H9 (cell line): ENCODE measurements at regions not wholly inside any gene's neighbourhood (a gene's known extent, or its start where the extent isn't known, plus 50 kb on each side); places are given as distances from the start of the nearest gene placed in this dataset.

Experiments used
- DNase-seq: peaks from one replicate; pipeline ENCODE4 v3.0.0-alpha.2; 2017
- H2AFZ ChIP-seq: one replicate; pipeline ENCODE4 v1.6.1; 2013; ENCODE audit warnings: mild to moderate bottlenecking, low read length, control low read depth, moderate library complexity
- H2AK5ac ChIP-seq: 2 replicates; pipeline ENCODE4 v1.6.1; 2013; ENCODE audit warnings: low read length, control low read depth, mixed read lengths; ENCODE audit not compliant: insufficient read length
- H2BK120ac ChIP-seq: one replicate; pipeline ENCODE4 v1.6.1; 2013; ENCODE audit warnings: low read depth, mild to moderate bottlenecking, low read length, control low read depth, inconsistent platforms; ENCODE audit not compliant: poor library complexity, severe bottlenecking
- H2BK12ac ChIP-seq: 2 replicates; pipeline ENCODE4 v1.6.1; 2013; ENCODE audit warnings: low read length, control low read depth, mixed read lengths, low read depth; ENCODE audit not compliant: insufficient read length
- H2BK15ac ChIP-seq: 2 replicates; pipeline ENCODE4 v1.6.1; 2013; ENCODE audit warnings: low read depth, low read length, control low read depth
- H2BK20ac ChIP-seq: one replicate; pipeline ENCODE4 v1.6.1; 2013; ENCODE audit warnings: low read depth, mild to moderate bottlenecking, low read length, control low read depth, inconsistent platforms; ENCODE audit not compliant: poor library complexity, severe bottlenecking
- H2BK5ac ChIP-seq: 2 replicates; pipeline ENCODE4 v1.6.1; 2013; ENCODE audit warnings: low read length, control low read depth, mixed read lengths; ENCODE audit not compliant: insufficient read length
- H3K14ac ChIP-seq: 2 replicates; pipeline ENCODE4 v1.6.1; 2013; ENCODE audit warnings: low read length, control low read depth; ENCODE audit not compliant: insufficient read depth
- H3K18ac ChIP-seq: 2 replicates; pipeline ENCODE4 v1.6.1; 2013; ENCODE audit warnings: low read depth, mild to moderate bottlenecking, mixed read lengths, low read length, control low read depth; ENCODE audit not compliant: insufficient read length
- H3K23ac ChIP-seq: 2 replicates; pipeline ENCODE4 v1.6.1; 2013; ENCODE audit warnings: low read length, control low read depth, mixed read lengths, low read depth; ENCODE audit not compliant: insufficient read length
- H3K23me2 ChIP-seq: 2 replicates; pipeline ENCODE4 v1.6.1; 2013; ENCODE audit warnings: low read depth, mild to moderate bottlenecking, mixed read lengths, low read length, control low read depth; ENCODE audit not compliant: insufficient read length, poor library complexity, severe bottlenecking
- H3K27ac ChIP-seq: 2 replicates; pipeline ENCODE4 v1.5.1; 2013; ENCODE audit warnings: low read length, control low read depth, mixed read lengths, low read depth; ENCODE audit not compliant: insufficient read length
- H3K27me3 ChIP-seq: 2 replicates; pipeline ENCODE4 v1.6.1; 2013; ENCODE audit warnings: low read length, control low read depth, inconsistent platforms; ENCODE audit not compliant: insufficient read depth
- H3K4ac ChIP-seq: 2 replicates; pipeline ENCODE4 v1.6.1; 2013; ENCODE audit warnings: low read depth, mild to moderate bottlenecking, control low read depth, inconsistent platforms, low read length, moderate library complexity
- H3K4me1 ChIP-seq: 2 replicates; pipeline ENCODE4 v1.6.1; 2013; ENCODE audit warnings: low read length, control low read depth, inconsistent platforms; ENCODE audit not compliant: insufficient read depth
- H3K4me2 ChIP-seq: 2 replicates; pipeline ENCODE4 v1.6.1; 2013; ENCODE audit warnings: low read length, control low read depth, mixed read lengths; ENCODE audit not compliant: insufficient read length, insufficient read depth
- H3K56ac ChIP-seq: 2 replicates; pipeline ENCODE4 v1.6.1; 2013; ENCODE audit warnings: low read depth, mild to moderate bottlenecking, mixed read lengths, low read length, control low read depth; ENCODE audit not compliant: insufficient read length
- H3K79me1 ChIP-seq: 2 replicates; pipeline ENCODE4 v1.6.1; 2013; ENCODE audit warnings: low read depth, mild to moderate bottlenecking, moderate library complexity, low read length, control low read depth, inconsistent platforms; ENCODE audit not compliant: insufficient read depth, poor library complexity, severe bottlenecking
- H3K79me2 ChIP-seq: 2 replicates; pipeline ENCODE4 v1.6.1; 2013; ENCODE audit warnings: low read length, control low read depth, inconsistent platforms; ENCODE audit not compliant: insufficient read depth
- H3K9ac ChIP-seq: 2 replicates; pipeline ENCODE4 v1.6.1; 2013; ENCODE audit warnings: low read length, control low read depth, mixed read lengths; ENCODE audit not compliant: insufficient read length; ENCODE audit errors: extremely low read depth
- H3K9me3 ChIP-seq: one replicate; pipeline ENCODE4 v1.6.1; 2013; ENCODE audit warnings: low read depth, low read length, inconsistent platforms; ENCODE audit not compliant: control insufficient read depth
- H3T11ph ChIP-seq: one replicate; pipeline ENCODE4 v1.6.1; 2013; ENCODE audit warnings: mild to moderate bottlenecking, low read length, control low read depth, inconsistent platforms
- H4K20me1 ChIP-seq: one replicate; pipeline ENCODE4 v1.6.1; 2013; ENCODE audit not compliant: control insufficient read depth, insufficient read length, insufficient read depth
- H4K5ac ChIP-seq: 2 replicates; pipeline ENCODE4 v1.6.1; 2013; ENCODE audit warnings: low read depth, mild to moderate bottlenecking, mixed read lengths, low read length, control low read depth; ENCODE audit not compliant: insufficient read length
- H4K8ac ChIP-seq: replicated peaks from 2 replicates; pipeline ENCODE4 v1.6.1; 2013; ENCODE audit warnings: low read length, control low read depth, mixed read lengths, low read depth; ENCODE audit not compliant: insufficient read length
- H4K91ac ChIP-seq: 2 replicates; pipeline ENCODE4 v1.6.1; 2013; ENCODE audit warnings: low read depth, mild to moderate bottlenecking, moderate library complexity, mixed read lengths, low read length, control low read depth; ENCODE audit not compliant: insufficient read length
- H3K27ac Mint-ChIP-seq, 3 experiments: 2 replicates in 2 of 3; 3 replicates in 1 of 3; pipeline ENCODE4 v1.8.0; 2020 to 2021; ENCODE audit warnings: mixed read lengths in 3 of 3, mild to moderate bottlenecking in 1 of 3, moderate library complexity in 1 of 3
- H3K27me3 Mint-ChIP-seq: 2 replicates; pipeline ENCODE4 v1.8.0; 2021; ENCODE audit warnings: low read depth, mild to moderate bottlenecking, moderate library complexity, mixed read lengths
- H3K36me3 Mint-ChIP-seq, 3 experiments: 2 replicates in 2 of 3; 3 replicates in 1 of 3; pipeline ENCODE4 v1.8.0; 2020 to 2021; ENCODE audit warnings: low read depth in 3 of 3, mixed read lengths in 3 of 3; ENCODE audit not compliant: insufficient read depth in 1 of 3
- H3K4me1 Mint-ChIP-seq, 2 experiments: 2 replicates each; pipeline ENCODE4 v1.8.0; 2020; ENCODE audit warnings: mixed read lengths in 2 of 2
- H3K4me3 Mint-ChIP-seq, 2 experiments: 2 replicates in 1 of 2; 3 replicates in 1 of 2; pipeline ENCODE4 v1.8.0; 2020 to 2021; ENCODE audit warnings: mild to moderate bottlenecking in 2 of 2, mixed read lengths in 2 of 2, moderate library complexity in 1 of 2
- H3K9me3 Mint-ChIP-seq, 2 experiments: 2 replicates in 1 of 2; 3 replicates in 1 of 2; pipeline ENCODE4 v1.8.0; 2020; ENCODE audit warnings: mild to moderate bottlenecking in 2 of 2, mixed read lengths in 2 of 2, moderate library complexity in 1 of 2
- WGBS: extraction: QIAGEN DNeasy Blood & Tissue Kit; methylation state at CpG from one replicate; pipeline ENCODE4 v1.1.7; 2013; ENCODE audit warnings: missing lambda C conversion rate, low lambda C conversion rate, mixed read lengths; ENCODE audit not compliant: insufficient read length; ENCODE audit errors: extremely low coverage; 5-methylcytosine and 5-hydroxymethylcytosine counted together
- TF ChIP-seq, protein P1 (sequence below): fragments of 200-600 bp; sonication (generic); conservative IDR thresholded peaks from 3 replicates; pipeline ENCODE4 v1.8.0; 2021; ENCODE audit warnings: antibody characterized with exemption, mild to moderate bottlenecking

DNA sequence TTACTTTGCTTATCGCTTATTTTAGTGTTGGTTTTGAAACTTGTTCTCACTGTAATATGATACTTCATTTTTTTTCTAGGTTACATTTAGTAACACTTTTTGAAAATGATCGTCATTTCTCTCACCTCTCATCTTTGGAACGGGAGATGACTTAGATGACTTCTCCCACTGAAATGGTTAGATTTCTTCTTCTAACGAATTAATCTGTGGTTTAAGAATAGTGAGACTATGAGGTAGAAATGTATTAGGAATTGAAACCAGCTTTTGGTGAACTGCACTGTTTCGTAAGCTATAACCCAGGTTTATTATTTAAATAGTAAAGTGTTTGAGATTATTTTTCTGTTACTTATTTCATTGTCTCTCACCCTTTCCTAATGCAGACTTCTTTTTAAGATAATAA, 93.7 kb downstream of the PRR15 start:
- Mint-ChIP-seq H3K27ac (no peak overlapping the region), H3K27me3 (no peaks in the 10 kb centered on the region), H3K4me3 (no peak overlapping the region), H3K36me3 (no peaks in the 10 kb centered on the region), H3K4me1 (peaks cover 3 to 4% of the 10 kb centered on the region in 2 experiments), H3K9me3 (no peaks in the 10 kb centered on the region)
- no peak overlapping the region for H4K8ac ChIP-seq
- TF ChIP-seq, protein P1, sequence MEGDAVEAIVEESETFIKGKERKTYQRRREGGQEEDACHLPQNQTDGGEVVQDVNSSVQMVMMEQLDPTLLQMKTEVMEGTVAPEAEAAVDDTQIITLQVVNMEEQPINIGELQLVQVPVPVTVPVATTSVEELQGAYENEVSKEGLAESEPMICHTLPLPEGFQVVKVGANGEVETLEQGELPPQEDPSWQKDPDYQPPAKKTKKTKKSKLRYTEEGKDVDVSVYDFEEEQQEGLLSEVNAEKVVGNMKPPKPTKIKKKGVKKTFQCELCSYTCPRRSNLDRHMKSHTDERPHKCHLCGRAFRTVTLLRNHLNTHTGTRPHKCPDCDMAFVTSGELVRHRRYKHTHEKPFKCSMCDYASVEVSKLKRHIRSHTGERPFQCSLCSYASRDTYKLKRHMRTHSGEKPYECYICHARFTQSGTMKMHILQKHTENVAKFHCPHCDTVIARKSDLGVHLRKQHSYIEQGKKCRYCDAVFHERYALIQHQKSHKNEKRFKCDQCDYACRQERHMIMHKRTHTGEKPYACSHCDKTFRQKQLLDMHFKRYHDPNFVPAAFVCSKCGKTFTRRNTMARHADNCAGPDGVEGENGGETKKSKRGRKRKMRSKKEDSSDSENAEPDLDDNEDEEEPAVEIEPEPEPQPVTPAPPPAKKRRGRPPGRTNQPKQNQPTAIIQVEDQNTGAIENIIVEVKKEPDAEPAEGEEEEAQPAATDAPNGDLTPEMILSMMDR, result no peak
- DNase-seq, result no peak
- no peak overlapping the region for H4K91ac ChIP-seq
- H2BK20ac ChIP-seq, result no peak overlapping the region
- no CpG with 5 or more reads among the region's 5 CpGs for WGBS
- no peak overlapping the region for H3K27ac ChIP-seq
- no peak overlapping the region for H3T11ph ChIP-seq
- no peak overlapping the region for H4K5ac ChIP-seq
- H2BK5ac ChIP-seq, result no peak overlapping the region
- H3K14ac ChIP-seq, result no peak overlapping the region
- no peak overlapping the region for H3K23ac ChIP-seq
- H2AFZ ChIP-seq, result no peak overlapping the region
- H3K23me2 ChIP-seq, result no peaks in the 10 kb centered on the region
- H3K79me2 ChIP-seq, result no peaks in the 10 kb centered on the region
- H2BK120ac ChIP-seq, result no peak overlapping the region
- no peak overlapping the region for H3K4me2 ChIP-seq
- H4K20me1 ChIP-seq, result no peaks in the 10 kb centered on the region
- no peak overlapping the region for H2BK12ac ChIP-seq
- H3K27me3 ChIP-seq, result no peaks in the 10 kb centered on the region
- H3K4ac ChIP-seq, result no peak overlapping the region
- H3K18ac ChIP-seq, result no peak overlapping the region
- H2BK15ac ChIP-seq, result no peak overlapping the region
- H3K4me1 ChIP-seq, result no peaks in the 10 kb centered on the region
- H3K56ac ChIP-seq, result no peak overlapping the region
- H3K79me1 ChIP-seq, result no peaks in the 10 kb centered on the region
- H2AK5ac ChIP-seq, result no peak overlapping the region
- no peak overlapping the region for H3K9ac ChIP-seq
- no peaks in the 10 kb centered on the region for H3K9me3 ChIP-seq
